Liver (tissue), 2 donors: ENCODE measurements at regions not wholly inside any gene's neighbourhood (a gene's known extent, or its start where the extent isn't known, plus 50 kb on each side); places are given as distances from the start of the nearest gene placed in this dataset.

Experiments used
- CTCF ChIP-seq: fragments of 150-350 bp; IDR thresholded peaks from 2 replicates; pipeline ENCODE4 v1.5.1; 2017; ENCODE audit warnings: improper control_type of control experiment, low read depth, low read length; ENCODE audit not compliant: missing input control
- FOXA2 ChIP-seq: IDR thresholded peaks from 2 replicates; pipeline ENCODE4 v1.6.1; 2016; ENCODE audit warnings: antibody characterized with exemption
- TF ChIP-seq, protein P1 (sequence below): IDR thresholded peaks from 2 replicates; pipeline ENCODE4 v1.6.1; 2016; ENCODE audit warnings: antibody characterized with exemption
- donor health status: healthy.

DNA sequence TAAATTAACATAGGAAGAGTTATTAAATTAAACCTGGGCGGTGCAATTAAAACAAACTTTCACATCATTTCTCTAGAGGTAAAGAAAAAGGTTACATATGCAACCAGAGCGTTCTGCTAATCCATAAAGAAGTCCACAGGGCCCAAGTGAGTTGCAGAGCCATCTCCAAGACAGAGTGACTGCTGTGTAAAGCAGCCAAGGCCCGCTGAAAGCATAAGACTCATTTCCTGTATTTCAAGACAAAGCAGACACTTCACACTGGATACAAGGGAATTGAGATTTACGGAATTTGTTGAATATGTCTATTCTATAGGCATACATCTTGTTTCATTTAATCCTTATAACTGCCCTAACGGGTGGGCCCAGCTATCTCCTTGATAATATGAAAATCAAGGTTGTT is 422.8 kb downstream of the CBLN4 start:
- TF ChIP-seq CTCF: no peak
- no peak for TF ChIP-seq FOXA2
- TF ChIP-seq, protein P1, sequence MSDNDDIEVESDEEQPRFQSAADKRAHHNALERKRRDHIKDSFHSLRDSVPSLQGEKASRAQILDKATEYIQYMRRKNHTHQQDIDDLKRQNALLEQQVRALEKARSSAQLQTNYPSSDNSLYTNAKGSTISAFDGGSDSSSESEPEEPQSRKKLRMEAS: no peak
